RWPE1 (cell line): ENCODE measurements at regions not wholly inside any gene's neighbourhood (a gene's known extent, or its start where the extent isn't known, plus 50 kb on each side); places are given as distances from the start of the nearest gene placed in this dataset.

ENCODE experiments used
- CTCF ChIA-PET: fragments of 350-600 bp; sonication (Branson Sonifier 250); formaldehyde crosslinking; extraction: SDS; loops from one replicate; lab custom pipeline; 2021; lab: Yijun Ruan, JAX
- POLR2A ChIA-PET: fragments of 400-600 bp; formaldehyde crosslinking; extraction: SDS; loops from one replicate; lab custom pipeline; 2020; ENCODE audit warnings: antibody characterized with exemption; ENCODE audit not compliant: low non-redundant PET; lab: Yijun Ruan, JAX
- DNase-seq: peaks from one replicate; pipeline ENCODE4 v3.0.0; 2012; ENCODE audit warnings: low spot score
- H3K27ac ChIP-seq: fragments of 450-650 bp; 2 replicates; pipeline ENCODE4 v1.5.1; 2017
- CTCF ChIP-seq: fragments of 450-650 bp; conservative IDR thresholded peaks from 2 replicates; pipeline ENCODE4 v1.5.1; 2017; ENCODE audit warnings: low read depth, mild to moderate bottlenecking

GRCh38 chr20:51162015-51162414, 139.1 kb upstream of the KCNG1 start:
- no peak for DNase-seq
- CTCF ChIA-PET = interaction anchor here (0.7 to 0.8 kb wide), 2 partner anchors 24 to 882 kb away, joined by 3 read pairs; no protein-coding TSS in a partner anchor
- no peak for TF ChIP-seq CTCF
- POLR2A ChIA-PET = interaction anchor here (0.7 kb wide), 1 partner anchor 28 kb away, joined by 9 read pairs; no protein-coding TSS in a partner anchor
- no peak overlapping the region for H3K27ac ChIP-seq

- ChIA-PET POLR2A (no interaction called here), CTCF (no interaction called here)
- TF ChIP-seq CTCF = no peak
- no peak for DNase-seq
- no peak overlapping the region for H3K27ac ChIP-seq
Observed at GRCh38 chr20:51160821-51161220, 137.9 kb upstream of the KCNG1 start.

GRCh38 chr20:51159981-51160380, 137.1 kb upstream of the KCNG1 start:
- ChIA-PET POLR2A (no interaction called here), CTCF (no interaction called here)

GRCh38 chr20:51159303-51159702, 136.4 kb upstream of the KCNG1 start:
- ChIA-PET POLR2A (no interaction called here), CTCF (interaction anchor here (0.7 kb wide), 1 partner anchor 147 kb away, joined by 4 read pairs; no protein-coding TSS in a partner anchor)
- no peak for DNase-seq
- H3K27ac ChIP-seq = no peak overlapping the region
- TF ChIP-seq CTCF = no peak

More at GRCh38 chr20:51159981-51160380, 137.1 kb upstream of the KCNG1 start:
- H3K27ac ChIP-seq = no peak overlapping the region
- no peak for DNase-seq
- TF ChIP-seq CTCF = no peak

GRCh38 chr20:51158226-51158625, 135.3 kb upstream of the KCNG1 start:
- H3K27ac ChIP-seq = no peak overlapping the region
- ChIA-PET CTCF (interaction anchor here (0.7 kb wide), 1 partner anchor 245 kb away, joined by 3 read pairs; no protein-coding TSS in a partner anchor), POLR2A (no interaction called here)
- TF ChIP-seq CTCF = no peak
- DNase-seq = no peak

GRCh38 chr20:51156041-51156982, 133.4 kb upstream of the KCNG1 start:
- ChIA-PET POLR2A (no interaction called here), CTCF (interaction anchor here (1.0 to 1.1 kb wide), 2 partner anchors 13 to 27 kb away, joined by 3 read pairs; no protein-coding TSS in a partner anchor)
- TF ChIP-seq CTCF = no peak
- no peak for DNase-seq
- no peak overlapping the region for H3K27ac ChIP-seq
